Superior temporal gyrus (tissue), 1 donor: ENCODE measurements at regions not wholly inside any gene's neighbourhood (a gene's known extent, or its start where the extent isn't known, plus 50 kb on each side); places are given as distances from the start of the nearest gene placed in this dataset.
A peak's percentile ranks its signal among the peaks of the same experiment; 100 is the strongest.
"Not testable (repeated sequence)": the region's sequence is repeated elsewhere in the genome, so short reads cannot be mapped to it uniquely, and the experiment has no call there.

Experiments used
- DNase-seq: peaks from one replicate; pipeline ENCODE4 v3.0.0-alpha.2; 2016; ENCODE audit errors: extremely low spot score

DNA sequence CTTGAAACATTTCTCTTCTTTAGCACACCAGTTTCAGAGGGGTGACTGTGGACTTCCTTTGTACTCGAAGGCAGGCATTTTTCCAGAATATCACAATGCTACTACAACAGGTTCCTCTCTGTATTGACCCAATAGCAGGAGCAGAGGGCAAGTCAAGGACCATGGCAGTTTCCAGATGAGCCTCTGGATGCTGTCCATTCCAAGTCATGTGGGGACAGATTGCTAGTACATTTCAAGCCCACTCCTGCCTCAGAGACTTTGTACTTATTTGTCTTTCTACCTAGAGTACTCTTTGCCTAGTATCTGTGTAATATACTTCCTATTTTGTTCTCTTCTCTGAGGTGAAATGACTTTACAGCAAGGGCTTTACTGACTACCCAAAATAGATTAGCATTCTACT lies 373.9 kb downstream of the PIK3C3 start:
- DNase-seq = no peak

DNA sequence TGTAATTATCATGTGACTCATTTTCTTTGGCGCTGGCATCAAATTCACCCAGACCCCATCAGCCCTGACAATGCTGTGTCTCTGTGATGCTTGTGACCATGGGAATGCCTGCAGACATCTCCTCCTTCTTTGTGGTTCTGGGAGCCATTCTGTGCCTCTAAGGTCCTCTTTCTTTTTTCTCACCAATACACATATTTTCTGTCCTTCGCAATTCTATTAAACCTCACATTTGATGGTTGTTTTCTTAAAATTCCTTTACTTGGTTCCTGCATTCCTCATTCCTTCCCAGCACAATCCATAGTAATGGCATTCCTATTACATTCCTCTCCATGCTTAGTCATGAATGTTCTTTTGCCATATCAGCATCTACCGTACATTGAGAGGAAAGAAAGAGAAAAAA lies 375.3 kb downstream of the PIK3C3 start:
- no peak for DNase-seq

DNA sequence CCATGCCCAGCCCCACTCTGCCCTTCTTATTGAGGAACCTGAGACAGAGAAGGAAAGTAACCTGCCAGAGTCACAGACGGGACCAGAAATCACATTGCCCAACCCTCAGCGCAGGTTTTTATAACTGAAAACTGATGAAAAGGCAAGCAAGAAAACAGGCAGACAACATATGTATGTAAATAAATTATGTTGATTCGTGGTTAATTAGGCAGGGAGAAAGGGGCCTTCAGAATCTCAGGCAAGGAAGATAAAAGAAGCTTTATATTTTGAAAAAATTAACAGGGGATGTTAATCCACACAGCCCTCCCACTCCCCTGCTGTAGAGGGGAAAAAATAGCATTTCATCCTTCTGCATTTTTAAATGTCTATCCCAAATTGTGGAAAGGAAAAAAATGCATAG lies 378.5 kb downstream of the PIK3C3 start:
- DNase-seq = no peak

DNA sequence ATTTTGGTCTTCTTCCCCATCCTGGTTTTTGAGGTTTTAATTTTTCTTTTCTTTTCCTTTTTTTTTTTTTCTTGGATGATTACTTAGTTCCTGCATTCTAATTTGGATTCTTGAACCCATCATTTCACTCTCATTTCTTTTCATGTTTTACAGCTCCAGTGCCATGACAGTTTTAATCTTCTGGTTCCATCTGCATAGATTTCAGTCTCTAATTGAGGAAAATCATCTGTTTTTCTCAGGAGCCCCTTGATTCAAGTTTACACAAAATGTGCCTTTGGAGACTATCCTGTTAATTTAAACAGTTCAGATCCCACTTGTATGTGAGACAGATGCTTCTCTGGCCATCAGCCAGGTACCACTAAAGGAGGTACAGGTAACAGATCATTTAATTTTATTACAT lies 379.9 kb downstream of the PIK3C3 start:
- no peak for DNase-seq

DNA sequence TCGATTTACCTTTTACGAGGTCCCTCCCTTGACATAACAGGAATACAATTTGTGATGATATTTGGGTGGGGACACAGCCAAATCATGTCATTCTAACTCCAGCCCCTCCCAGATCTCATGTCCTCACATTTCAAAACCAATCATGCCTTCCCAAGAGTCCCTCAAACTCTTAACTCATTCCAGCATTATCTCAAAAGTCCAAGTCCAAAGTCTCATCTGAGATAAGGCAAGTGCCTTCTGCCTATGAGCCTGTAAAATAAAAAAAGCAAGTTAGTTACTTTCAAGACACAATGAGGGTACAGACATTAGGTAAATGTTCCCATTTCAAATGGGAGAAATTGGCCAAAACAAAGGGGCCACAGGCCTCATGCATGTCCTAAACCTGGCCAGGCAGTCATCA lies 381.1 kb downstream of the PIK3C3 start:
- DNase-seq = no peak

DNA sequence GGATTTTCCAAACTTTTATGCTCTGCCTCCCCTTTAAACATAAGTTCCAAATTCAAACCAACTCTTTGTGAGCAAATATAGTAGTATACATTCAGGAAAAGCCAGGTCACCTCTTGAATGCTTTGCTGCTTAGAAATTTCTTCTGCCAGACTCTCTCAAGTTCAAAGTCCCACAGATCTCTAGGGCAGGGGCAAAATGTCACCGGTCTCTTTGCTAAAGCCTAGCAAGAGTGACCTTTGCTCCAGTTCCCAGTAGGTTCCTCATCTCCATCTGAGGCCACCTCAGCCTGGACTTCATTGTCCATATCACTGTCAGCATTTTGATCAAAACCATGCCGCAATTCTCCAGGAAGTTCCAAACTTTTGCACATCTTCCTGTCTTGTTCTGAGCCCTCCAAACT lies 382.3 kb downstream of the PIK3C3 start:
- not testable (repeated sequence) for DNase-seq

DNA sequence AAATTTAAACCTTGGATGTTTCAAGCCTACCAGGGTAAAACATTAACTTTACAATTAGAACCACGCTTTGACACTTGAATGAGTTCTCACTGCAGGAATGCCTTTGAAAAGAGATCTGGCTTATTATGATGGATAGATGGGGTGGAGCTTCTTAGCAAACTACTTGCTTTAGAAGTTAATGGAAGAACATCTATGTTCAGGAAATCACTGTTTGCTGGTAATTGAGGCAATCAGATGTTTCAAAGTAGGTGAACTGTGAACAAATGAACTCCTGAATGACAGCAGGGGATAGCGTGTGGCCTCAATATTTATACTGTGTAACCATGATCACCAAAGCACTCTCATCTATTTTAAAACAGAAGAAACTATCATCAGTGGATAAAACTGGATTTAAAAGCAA lies 383.6 kb downstream of the PIK3C3 start:
- DNase-seq = no peak

DNA sequence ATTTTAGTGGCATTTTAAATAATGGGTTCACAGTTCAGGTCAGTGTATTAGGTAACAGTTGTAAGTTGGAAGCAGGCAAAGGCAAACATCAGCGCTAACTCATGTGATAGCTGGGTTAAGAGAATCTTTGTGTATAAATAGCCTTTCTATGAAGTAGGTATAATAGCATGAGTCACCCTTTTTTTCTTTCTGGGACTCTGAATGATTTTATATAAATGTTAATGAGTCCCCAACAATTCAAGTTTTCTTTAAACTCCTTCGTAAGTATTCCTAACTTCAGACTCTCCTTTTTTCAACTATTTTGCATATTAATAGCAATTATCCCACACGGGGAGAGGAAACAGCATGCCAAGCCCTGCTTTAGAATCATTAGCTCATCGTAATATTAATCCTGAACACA lies 384.3 kb downstream of the PIK3C3 start:
- no peak for DNase-seq

DNA sequence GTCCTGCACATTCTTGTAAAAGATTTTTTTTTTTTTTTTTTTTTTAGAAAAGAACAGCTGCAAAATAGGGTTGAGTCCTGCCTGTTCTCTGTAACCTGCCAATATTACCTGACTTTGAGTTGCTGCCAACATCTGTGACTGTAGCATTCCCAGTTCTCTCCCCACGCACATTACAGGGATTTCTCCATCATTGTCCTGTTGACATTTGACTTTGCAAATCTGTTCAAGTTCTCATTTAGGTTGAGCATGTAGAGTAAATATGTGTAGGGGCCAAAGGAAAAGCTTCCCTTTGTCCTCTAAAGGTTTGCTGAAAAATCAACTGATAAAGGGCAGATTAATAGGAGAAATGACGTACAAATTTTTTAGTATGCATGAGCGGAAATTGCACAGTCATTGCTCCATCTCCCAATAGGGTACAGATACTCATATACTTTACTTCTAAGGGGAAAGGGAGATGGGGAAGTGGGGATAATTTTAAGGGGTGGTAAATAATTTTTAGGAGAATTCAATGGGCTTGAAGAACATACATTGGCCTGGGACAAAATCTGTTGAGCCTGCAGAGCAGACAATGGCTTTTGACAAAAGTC lies 385.5 kb downstream of the PIK3C3 start:
- DNase-seq = no peak

DNA sequence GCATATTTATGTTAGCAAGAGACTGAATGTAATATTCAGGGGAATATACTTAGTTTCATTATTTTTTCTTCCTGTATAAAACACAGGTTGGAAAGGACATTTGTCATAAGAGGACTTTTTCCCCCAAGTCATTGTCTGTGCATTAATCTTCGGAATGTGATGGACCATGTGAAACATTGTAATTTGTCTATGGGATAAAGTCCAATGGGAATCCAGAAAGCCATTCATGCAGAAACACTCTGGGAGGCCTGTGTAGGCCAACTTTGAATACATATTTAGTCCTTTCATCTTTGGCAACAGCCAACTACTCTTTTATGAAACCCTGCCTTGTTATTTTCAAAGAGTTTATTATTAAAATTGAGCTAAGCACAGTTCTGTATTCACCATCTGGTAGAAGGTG lies 386.4 kb downstream of the PIK3C3 start:
- DNase-seq = no peak

DNA sequence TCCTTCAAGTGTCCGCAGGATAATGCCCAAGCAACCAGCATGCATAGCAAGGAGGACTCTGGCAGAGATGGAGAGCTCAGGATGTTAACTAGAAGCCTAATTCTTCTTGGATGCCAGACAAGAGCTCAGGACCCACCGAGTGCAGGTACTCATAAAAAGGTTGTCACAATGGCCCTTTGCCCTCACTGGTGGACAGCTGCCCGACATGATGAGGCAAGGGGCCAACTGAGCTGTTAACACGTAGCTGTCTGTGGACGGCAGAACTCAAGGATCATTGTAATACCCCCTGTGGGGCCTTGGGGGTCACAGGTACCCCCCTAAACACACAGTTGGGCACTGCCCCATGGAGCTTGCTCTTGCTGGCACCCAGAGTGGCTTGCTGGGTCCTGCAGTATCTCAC lies 393.7 kb downstream of the PIK3C3 start:
- DNase-seq = no peak

DNA sequence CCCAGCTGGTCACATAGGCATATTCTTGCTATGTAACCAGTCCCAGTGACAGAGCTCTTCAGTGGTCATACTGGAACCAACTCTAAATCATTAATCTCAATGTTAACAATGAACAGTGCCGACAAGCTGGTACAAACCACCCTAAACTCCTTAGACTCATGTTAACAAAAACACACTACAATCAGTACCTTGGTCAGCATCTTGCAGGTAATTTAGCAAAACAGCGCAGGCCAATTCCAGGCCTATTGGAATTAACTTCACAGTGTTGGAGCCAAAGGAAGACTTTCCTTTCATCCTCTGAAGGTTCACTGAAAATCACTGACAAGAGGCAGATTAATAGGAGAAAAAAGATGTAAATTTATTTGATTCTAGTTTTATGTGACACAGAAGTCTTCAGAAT lies 396.4 kb downstream of the PIK3C3 start:
- DNase-seq = no peak

DNA sequence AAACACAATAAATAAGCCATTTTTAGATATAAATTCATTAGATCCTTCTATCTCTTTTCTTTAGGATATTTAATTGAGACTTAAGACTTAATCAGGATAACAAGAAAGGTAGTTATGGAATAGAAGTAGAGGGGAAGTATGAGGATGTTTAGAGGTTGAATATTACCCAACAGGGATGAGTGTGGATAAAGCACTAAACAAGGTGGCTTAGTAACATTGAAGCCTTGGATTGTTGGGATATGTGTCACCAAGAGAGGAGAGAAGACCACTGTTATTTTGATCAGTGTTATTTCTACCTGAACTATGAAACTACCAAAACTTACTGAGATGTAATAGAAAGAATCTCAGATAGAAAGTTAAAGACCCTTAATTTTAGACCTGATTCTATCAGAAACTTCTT lies 405.7 kb downstream of the PIK3C3 start:
- no peak for DNase-seq

DNA sequence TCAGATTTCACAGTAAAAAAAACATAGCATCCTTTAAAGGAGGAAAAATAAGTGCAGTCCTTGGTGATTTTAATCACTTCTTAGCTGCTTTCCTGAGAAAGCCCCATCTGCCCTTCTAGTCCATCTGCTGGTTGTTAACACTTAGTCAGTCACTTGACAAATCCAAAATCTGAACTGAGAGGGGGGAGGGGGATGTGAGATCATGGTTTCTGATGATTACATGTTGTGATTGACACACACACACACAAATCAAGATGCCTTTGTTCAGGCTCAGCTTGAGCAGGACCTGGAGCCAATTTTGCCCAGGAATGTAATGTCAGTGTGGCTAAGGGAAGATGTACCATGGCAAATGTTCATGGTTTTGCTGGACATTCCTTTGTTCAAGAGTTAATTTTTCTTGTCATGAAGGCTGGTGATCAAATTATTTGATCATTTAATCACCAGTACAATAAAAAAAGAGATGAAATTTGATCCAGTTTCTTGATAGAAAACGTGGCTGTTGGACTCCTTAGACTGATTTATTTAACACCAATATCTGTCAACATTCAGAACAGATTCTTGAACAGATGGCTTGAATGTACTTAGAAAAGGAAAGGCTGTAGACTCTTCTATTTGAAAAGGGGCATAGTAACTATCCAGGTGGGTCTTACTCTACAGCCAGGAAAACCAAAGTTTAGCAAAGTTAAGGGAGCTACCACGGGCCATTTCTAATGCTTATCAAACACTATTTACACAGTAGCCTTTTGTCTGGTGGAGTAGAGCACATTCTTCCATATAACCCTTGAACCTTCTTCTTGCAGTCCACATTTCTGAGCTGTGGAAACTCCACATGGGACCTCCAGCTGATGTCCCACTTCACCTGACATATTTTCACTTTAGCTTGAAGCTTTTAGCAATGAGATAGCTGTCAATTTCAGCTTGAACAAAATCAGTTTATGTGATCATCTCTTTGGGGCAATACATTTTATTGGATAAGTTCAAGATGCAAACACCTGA lies 408.7 kb downstream of the PIK3C3 start:
- DNase-seq = no peak

DNA sequence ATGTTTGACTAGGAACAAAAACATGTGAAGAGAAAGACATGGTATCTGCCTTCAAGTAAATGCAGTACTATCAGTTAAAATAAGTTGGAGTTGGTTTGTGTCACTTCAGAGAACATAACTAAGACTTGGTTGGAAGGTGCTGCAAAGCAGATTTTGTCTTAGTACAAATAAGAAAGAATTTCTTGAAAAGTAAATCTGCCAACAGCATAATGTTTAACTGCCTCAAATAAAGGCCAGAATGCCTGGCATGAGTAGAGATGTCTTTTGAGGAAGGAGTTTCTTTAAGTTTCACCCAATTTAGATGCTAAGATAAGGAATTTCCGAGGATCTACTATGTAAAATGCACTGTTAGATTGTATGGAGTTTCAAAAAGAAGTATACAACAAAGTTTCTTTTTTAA lies 409.7 kb downstream of the PIK3C3 start:
- no peak for DNase-seq

DNA sequence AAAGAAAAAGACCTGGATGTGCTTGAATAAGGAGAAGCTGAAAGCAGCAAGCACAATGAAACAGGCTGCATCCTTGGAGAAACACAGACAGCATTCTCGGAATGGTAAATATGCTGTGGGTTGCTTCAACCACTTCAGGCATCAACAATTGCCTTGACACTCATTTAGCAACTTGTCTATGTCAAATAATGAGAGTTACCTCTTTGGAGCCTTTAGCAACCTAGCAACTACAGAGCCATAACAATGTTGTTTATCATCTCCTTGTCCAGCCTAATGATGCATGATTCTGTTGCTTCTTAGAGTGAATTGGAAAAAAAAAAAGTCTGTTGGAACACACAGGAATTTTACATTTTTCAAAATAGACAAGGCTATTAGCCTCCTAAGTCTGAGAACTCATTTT lies 410.6 kb downstream of the PIK3C3 start:
- DNase-seq = no peak

DNA sequence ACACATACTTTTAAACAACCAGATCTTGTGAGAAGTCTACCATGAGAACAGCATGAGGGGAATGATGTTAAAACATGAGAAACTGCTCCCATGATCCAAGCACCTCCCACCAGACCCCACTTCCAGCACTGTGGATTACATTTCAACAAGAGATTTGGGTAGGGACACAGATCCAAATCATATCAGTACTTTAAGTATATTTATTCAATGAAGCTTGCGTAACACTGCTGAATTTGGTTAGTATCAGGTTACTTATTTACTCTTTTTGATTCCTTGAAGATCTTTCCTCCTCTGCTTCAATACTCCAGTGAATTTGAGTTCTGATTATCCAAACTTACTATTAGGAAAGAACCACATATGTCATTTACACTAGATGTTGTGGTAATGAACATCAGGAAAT lies 418.6 kb downstream of the PIK3C3 start:
- no peak for DNase-seq

DNA sequence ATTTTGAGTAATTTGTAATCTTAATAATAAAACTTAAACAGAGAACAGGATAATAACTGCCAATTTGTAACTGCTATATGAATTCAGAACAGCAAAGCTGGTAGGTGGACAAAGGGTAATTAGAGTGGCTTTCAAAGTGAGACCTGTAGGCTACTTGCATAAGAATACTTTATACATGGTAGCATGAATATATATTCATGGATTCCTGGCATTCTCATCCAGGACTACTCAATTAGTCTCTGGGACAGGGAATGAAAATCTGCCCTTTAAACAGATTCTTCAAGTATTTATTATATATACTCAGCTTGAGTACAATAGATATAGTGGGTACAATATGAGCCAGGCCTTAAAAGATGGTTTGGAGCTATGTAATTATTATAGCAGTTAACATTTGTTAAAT lies 419.9 kb downstream of the PIK3C3 start:
- DNase-seq = no peak

DNA sequence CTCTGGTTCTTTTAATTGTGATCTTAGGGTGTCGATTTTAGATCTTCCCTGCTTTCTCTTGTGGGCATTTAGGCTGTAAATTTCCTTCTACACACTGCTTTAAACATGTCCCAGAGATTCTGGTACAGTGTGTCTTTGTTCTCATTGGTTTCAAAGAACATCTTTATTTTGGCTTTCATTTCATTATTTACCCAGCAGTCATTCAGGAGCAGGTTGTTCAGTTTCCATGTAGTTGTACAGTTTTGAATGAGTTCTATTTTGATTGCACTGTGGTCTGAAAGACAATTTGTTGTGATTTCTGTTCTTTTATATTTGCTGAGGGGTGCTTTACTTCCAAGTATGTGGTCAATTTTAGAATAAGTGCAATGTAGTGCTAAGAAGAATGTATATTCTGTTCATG lies 423.8 kb downstream of the PIK3C3 start:
- not testable (repeated sequence) for DNase-seq

DNA sequence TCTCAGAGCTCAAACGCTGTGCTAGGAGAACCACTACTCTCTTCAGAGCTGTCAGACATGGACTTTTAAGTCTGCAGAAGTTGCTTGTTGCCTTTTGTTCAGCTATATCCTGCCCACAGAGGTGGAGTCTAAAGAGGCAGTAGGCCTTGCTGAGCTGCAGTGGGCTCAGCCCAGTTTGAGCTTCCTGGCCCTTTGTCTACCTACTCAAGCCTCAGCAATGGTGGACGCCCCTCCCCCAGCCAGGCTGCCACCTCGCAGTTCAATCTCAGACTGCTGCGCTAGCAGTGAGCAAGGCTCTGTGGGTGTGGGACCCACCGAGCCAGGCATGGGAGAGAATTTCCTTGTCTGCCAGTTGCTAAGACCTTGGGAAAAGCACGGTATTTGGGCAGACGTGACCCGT lies 426.2 kb downstream of the PIK3C3 start:
- not testable (repeated sequence) for DNase-seq

DNA sequence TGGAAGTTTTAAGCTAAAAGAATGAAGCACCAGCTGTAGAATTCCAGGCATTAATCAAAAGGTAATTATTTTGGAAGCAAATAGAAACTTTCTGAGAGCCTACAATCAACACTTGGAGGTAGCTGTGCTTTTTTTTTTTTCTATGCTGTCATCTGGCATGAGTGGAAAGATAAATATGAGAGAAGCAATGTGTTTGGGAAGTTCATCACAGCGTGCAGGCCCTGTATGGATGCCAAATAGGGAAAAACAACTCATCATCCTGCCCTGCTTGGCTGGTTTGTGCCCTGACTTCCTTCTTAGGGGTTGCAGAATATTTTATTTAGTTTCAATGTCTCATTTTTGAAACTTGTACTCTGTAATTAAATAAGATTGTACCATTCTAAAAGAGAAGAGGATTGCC lies 437.4 kb downstream of the PIK3C3 start:
- no peak for DNase-seq

DNA sequence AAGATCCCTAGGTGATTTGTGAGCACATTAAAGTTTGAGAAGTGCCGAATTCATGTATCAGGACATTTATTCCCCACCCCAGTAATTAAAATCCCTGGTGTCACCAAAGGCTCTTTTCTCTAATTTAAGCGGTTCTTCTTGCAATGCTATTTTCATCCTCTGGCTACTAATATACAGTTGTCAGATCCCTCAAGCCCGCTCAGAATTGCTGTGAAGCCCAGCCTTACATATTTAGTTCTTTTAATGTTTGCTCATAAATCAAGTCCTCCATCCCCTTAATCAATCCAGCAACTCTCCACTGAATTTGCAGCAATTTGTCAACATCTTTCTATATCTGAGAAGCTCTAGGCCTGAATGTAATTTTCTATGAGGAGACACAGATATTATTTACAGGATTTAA lies 437.9 kb downstream of the PIK3C3 start:
- DNase-seq = no peak

DNA sequence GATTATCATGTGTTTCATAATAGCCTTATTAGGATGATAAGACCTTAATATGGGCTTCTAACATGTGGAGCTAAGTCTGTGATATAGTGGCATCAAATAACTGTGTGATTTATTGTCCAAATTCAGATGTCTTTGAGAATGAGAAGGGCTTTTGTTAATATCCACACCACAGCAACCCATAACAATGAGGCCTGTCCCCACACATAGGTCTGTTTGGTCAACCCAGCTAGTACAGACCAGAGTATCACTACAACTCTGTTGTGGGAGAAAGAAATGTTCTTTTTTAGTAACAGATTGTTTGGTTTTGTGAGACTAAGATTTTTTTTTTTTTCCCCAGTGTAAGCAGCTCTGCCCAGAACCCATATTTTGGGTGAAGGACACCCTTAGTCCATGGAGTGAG lies 439.2 kb downstream of the PIK3C3 start:
- DNase-seq = peak; percentile 25
